DND-41 (cell line): ENCODE measurements at regions not wholly inside any gene's neighbourhood (a gene's known extent, or its start where the extent isn't known, plus 50 kb on each side); places are given as distances from the start of the nearest gene placed in this dataset.

Experiments used
- ATAC-seq: fragments of 200-7000 bp; cut with Tn5 transposase; 3 replicates; pipeline ENCODE4 v1.9.1; 2021; ENCODE audit warnings: low read depth; ENCODE audit not compliant: insufficient read depth
- DNase-seq: peaks from one replicate; pipeline ENCODE4 v3.0.0-alpha.2; 2020
- H2AFZ ChIP-seq: 2 replicates; pipeline ENCODE4 v1.6.0; 2012; ENCODE audit warnings: low read depth, low read length
- H3K27ac ChIP-seq: 2 replicates; pipeline ENCODE4 v1.5.1; 2012; ENCODE audit warnings: low read length, inconsistent platforms
- H3K27me3 ChIP-seq: fragments of 200-600 bp; sonication (generic); 2 replicates; pipeline ENCODE4 v1.6.0; 2012; ENCODE audit warnings: low read length, mild to moderate bottlenecking, inconsistent platforms; ENCODE audit not compliant: insufficient read depth, poor library complexity
- H3K36me3 ChIP-seq: 2 replicates; pipeline ENCODE4 v1.5.1; 2012; ENCODE audit warnings: low read length, inconsistent platforms; ENCODE audit not compliant: insufficient read depth
- H3K4me1 ChIP-seq: 2 replicates; pipeline ENCODE4 v1.5.1; 2012; ENCODE audit warnings: mild to moderate bottlenecking, low read length; ENCODE audit not compliant: insufficient read depth
- H3K4me2 ChIP-seq: 2 replicates; pipeline ENCODE4 v1.6.0; 2012; ENCODE audit warnings: mild to moderate bottlenecking, moderate library complexity, low read length, inconsistent platforms; ENCODE audit not compliant: insufficient read depth
- H3K4me3 ChIP-seq, 2 experiments: fragments of 200-600 bp in 1 of 2; shearing (Covaris generic) in 1 of 2; 2 replicates each; pipeline ENCODE4 v1.5.1; 2012 to 2016; ENCODE audit warnings: inconsistent platforms in 2 of 2, low read length in 2 of 2, mild to moderate bottlenecking in 2 of 2, low read depth in 1 of 2, moderate library complexity in 1 of 2
- H3K79me2 ChIP-seq: 2 replicates; pipeline ENCODE4 v1.6.0; 2012; ENCODE audit warnings: low read length, inconsistent platforms; ENCODE audit not compliant: insufficient read depth
- H3K9ac ChIP-seq: 2 replicates; pipeline ENCODE4 v1.6.0; 2012; ENCODE audit warnings: low read depth, mild to moderate bottlenecking, inconsistent platforms, low read length, moderate library complexity
- H3K9me3 ChIP-seq: 2 replicates; pipeline ENCODE4 v1.5.1; 2012; ENCODE audit warnings: low read length, moderate library complexity, mild to moderate bottlenecking, inconsistent platforms; ENCODE audit not compliant: insufficient read depth, severe bottlenecking
- H4K20me1 ChIP-seq: 2 replicates; pipeline ENCODE4 v1.6.0; 2012; ENCODE audit warnings: low read length; ENCODE audit not compliant: insufficient read depth
- CTCF ChIP-seq: IDR thresholded peaks from 2 replicates; pipeline ENCODE4 v1.5.1; 2012; ENCODE audit warnings: borderline replicate concordance, low read length, moderate library complexity, mild to moderate bottlenecking; ENCODE audit not compliant: poor library complexity, severe bottlenecking; ENCODE audit errors: extremely low read depth
- EZH2 ChIP-seq: IDR thresholded peaks from 3 replicates; pipeline ENCODE4 v1.6.1; 2012; ENCODE audit warnings: borderline replicate concordance, low read depth, mild to moderate bottlenecking, moderate library complexity, low read length, inconsistent platforms; ENCODE audit not compliant: severe bottlenecking

GRCh38 chr16:48829336-48830310, 219.6 kb upstream of the N4BP1 start:
- ATAC-seq (no peak), DNase-seq (no peak)
- H3K27ac ChIP-seq: no peak overlapping the region
- H3K79me2 ChIP-seq: no peaks in the 10 kb centered on the region
- no peak overlapping the region for H3K9ac ChIP-seq
- H3K36me3 ChIP-seq: no peaks in the 10 kb centered on the region
- H3K9me3 ChIP-seq: no peaks in the 10 kb centered on the region
- no peak overlapping the region for H3K4me2 ChIP-seq
- H3K4me1 ChIP-seq: no peaks in the 10 kb centered on the region
- H2AFZ ChIP-seq: no peak overlapping the region
- TF ChIP-seq EZH2 (no peak), CTCF (no peak)
- H3K27me3 ChIP-seq: no peaks in the 10 kb centered on the region
- no peaks in the 10 kb centered on the region for H4K20me1 ChIP-seq
- H3K4me3 ChIP-seq: no peak overlapping the region

GRCh38 chr16:48824271-48824670, 214.3 kb upstream of the N4BP1 start:
- Histone ChIP-seq H4K20me1 (no peaks in the 10 kb centered on the region), H3K4me3 (no peak overlapping the region), H3K4me2 (no peak overlapping the region), H3K79me2 (no peaks in the 10 kb centered on the region), H3K36me3 (no peaks in the 10 kb centered on the region), H3K27me3 (no peaks in the 10 kb centered on the region), H2AFZ (no peak overlapping the region), H3K4me1 (no peaks in the 10 kb centered on the region), H3K9ac (no peak overlapping the region), H3K27ac (no peak overlapping the region), H3K9me3 (no peaks in the 10 kb centered on the region)
- TF ChIP-seq CTCF (no peak), EZH2 (no peak)
- no peak for DNase-seq
- ATAC-seq: no peak

- Histone ChIP-seq H3K27ac (no peak overlapping the region), H2AFZ (no peak overlapping the region), H3K4me1 (no peaks in the 10 kb centered on the region), H3K27me3 (peaks cover 3% of the 10 kb centered on the region), H3K9ac (no peak overlapping the region), H3K79me2 (no peaks in the 10 kb centered on the region), H3K4me3 (no peak overlapping the region), H4K20me1 (no peaks in the 10 kb centered on the region), H3K36me3 (no peaks in the 10 kb centered on the region), H3K4me2 (no peak overlapping the region), H3K9me3 (no peaks in the 10 kb centered on the region)
- TF ChIP-seq EZH2 (no peak), CTCF (no peak)
- ATAC-seq: no peak
- no peak for DNase-seq
These were observed 212.5 kb upstream of the N4BP1 start for GRCh38 chr16:48822431-48822830.
